ENCODE measurements at regions not wholly inside any gene's neighbourhood (a gene's known extent, or its start where the extent isn't known, plus 50 kb on each side); places are given as distances from the start of the nearest gene placed in this dataset.

DNA sequence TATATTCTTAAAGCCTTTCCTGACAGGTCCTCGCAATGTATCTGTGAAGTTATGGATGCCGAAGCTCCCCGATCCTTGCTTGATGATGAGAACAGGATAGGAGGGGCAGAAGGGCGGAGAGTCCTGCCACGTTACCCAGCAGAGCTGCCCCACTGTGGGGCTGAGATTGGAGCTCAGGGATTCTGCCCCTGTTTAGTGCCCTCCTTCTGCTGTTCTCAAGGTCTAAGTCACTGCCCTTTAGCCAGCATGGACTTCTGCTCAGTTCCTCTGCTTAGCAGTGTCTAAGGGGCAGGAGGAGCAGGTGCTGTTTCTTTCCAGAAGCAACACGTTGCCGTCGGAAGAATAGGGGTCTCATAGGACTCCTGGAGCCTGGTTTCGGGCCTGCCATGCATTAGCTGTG is 164.2 kb upstream of the B3GAT1 start:
- ATAC-seq, result no peak
- intact Hi-C loops (cut with DNase I), result no loop called here
- no peak for DNase-seq (ENCODE audit: low spot score)

DNA sequence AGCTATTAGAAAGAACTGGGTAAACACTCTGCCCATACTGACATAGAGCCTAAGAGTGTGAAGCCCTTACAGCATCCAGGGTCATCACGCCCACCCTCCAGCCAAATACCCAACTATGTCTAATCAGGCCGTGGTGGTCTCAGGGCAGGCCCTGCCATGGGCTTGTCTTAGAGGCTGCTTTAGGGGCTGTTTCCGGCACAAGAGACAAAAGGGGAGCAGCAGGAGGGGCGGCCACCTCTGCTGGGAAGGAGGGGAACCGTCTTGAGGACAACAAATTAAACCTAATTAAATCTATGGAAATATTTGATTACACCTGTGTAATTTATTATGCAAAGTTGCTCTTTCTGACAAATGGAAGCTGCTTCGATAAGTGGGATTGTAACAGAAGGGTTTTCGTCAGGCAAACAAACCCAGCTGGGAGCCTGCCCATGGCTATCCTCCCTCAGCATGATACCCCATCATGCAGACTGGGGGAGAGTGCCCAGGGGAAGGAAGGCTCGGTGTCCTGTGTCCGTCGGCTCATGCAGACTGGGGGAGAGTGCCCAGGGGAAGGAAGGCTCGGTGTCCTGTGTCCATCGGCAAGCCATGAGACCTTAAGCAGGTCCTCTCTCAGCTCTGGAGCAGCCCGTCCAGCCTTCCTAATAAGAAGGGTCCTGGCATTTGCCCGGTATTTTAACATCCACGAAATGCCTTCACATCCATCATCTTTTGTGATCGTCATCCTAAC is 163.6 kb upstream of the B3GAT1 start:
- DNase-seq (ENCODE audit: low spot score), result no peak
- intact Hi-C loops (cut with DNase I), result no loop called here
- no peak for ATAC-seq

DNA sequence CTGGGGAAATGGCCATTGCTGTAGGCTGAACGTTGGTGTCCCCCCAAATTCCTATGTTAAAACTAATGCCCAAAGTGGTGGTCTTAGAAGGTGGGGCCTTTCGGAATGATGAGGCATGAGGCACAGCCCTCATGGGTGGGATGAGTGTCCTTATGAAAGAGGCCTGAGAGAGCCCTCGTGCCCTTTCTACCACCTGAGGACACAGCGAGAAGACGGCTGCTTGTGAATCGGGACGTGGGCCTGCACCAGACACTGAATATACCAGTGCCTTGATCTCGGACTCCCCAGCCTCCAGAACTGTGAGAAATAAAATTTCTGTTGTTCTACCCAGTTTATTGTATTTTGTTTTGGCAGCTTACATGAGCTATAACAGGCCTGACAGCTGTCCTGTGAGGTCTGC is 162.9 kb upstream of the B3GAT1 start:
- intact Hi-C loops (cut with DNase I), result no loop called here
- DNase-seq (ENCODE audit: low spot score) (no peak), ATAC-seq (no peak)

DNA sequence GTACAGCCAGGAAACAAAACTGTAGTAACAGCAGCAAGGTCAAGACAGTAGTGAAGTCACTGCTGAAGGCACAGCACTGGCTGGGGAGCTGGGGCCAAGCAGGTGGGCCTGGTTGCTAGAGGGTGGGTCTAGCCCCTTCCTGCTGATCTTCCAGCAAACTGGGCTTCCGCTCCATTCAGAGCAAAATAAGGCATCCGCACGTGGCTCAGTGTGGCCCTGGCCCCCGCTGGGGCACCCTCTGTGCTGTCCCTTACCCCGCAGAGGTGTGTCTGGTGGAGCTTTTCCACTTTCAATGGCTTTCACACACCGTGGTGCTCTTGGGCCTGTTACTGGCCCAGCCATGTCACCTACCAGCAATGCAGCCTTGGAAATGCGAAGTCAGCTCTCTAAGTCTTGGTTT is 162.4 kb upstream of the B3GAT1 start:
- intact Hi-C loops (cut with DNase I), result no loop called here
- DNase-seq (ENCODE audit: low spot score) (no peak), ATAC-seq (no peak)

DNA sequence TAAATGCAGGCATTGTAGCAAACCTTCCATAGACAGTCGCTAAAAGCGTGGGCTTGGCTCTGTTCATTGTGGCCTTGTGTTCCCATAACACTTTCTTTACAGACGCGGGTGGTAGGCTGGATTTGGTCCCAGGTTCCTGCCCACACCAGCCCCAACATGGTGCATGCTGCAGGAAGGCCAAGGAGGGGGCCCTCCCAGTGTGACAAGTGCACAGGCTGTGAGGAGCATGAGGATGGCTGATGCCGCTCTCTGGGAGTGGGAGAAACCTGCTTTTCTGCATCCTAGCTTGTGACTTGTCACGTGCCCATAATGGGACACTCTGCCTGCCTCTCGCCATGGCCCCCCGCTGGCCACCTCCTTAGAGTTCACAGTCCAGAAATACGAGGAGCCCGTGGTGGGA is 161.8 kb upstream of the B3GAT1 start:
- intact Hi-C loops (cut with DNase I), result no loop called here
- ATAC-seq, result peak; percentile 79
- no peak for DNase-seq (ENCODE audit: low spot score)

DNA sequence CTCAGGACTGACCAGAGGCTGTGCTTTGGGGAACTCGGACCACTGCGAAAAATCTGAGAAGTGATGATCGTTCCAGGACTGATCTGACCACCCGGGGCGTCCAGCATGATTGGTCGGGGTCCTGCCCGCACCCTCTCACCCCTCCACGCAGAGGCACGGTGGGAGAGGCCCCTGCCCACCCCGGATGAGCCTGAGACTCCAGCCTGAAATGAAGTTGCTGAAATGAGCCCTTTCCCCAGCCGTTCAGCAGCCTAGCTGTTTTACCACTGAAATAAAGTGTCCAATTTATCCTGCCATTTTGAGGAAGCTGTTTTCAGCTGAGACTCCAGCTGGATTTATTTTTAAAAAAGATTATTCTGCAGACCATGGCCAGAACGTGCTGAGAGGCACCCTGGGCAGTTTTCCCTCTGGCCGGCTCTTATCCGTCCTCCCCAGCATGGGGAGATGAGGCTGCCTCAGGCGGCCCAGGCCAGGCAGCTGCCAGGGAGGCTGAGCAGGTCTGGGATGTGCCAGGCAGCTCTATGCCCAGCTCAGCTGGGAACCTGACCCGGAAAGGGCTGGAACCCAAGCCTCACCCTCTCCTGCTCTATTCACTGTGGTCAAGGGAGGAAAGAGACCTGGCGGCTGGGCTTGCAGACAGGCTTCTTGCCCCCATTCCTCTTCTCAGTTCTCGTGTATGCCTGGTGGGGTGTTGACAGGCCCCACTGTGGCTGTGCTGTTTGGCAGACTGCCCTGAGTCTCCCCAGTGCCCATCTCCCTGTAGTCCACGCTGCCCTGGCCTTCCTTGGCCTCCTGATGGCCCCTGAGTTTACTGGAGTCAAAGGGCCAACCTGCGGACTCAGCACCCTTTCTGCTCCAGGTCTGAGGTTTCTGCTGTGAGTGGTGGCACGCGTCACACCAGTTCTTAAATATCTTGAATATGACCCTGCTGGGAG is 161.0 kb upstream of the B3GAT1 start:
- intact Hi-C loops (cut with DNase I), result no loop called here
- peak; percentile 33 for ATAC-seq
- no peak for DNase-seq (ENCODE audit: low spot score)

DNA sequence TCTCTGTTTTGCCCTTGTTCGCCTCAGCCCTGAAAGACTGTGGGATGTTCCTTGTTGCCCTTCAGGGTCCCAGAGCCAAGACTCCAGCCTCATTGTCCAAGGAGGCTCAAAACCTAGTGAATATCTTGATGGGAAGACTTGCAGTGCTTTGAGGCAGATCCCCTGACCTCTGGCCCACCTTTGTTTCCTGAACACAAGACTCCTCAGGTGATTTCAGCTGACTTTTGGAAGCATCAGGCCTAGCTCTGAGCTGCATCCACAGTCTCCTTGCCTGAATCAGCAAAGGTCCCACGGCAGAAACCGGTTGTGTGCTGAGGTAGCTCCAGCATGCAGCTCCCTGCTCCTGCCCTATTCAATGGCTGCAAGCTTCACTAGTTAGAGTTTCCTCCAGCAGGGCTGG is 159.3 kb upstream of the B3GAT1 start:
- no peak for DNase-seq (ENCODE audit: low spot score)
- intact Hi-C loops (cut with DNase I), result no loop called here
- ATAC-seq, result no peak

DNA sequence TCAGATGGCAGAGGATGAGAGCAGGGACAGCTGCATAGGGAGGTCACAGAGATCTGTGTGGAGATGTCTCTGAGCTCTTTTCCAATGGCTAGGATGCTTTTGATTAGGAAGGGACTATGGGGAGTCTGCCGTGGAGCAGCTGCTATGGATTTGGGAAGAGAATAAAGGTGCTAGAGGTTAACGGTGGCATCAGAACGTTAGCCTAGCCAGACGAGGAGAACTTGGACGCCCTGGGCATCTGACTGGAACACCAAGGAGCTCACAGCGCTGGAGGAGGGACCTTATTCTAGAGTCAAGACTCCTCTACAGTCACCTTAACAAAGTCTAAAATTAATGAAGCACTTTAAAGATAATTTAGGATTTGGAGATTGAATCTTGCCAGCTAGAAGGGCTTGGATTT is 157.2 kb upstream of the B3GAT1 start:
- intact Hi-C loops (cut with DNase I), result no loop called here
- ATAC-seq, result no peak
- DNase-seq (ENCODE audit: low spot score), result no peak

DNA sequence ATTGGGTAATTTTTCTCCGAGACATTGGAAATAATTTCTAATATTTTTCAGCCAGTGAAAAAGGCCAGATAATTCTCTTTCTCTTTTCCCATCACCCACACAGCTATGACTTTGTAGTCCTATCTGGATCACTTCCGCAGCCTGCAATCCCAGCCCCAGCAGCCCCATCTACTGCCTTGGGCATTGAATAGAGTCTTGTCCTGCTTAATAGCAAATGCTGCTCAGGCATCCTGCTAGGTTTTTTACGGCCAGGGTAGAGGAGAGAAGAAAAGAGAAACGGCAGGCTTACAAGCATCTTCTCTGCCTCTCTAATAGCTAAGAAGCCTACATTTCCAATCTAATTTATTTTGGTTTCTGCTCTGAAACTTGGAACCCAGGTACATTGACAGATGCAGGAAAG is 154.3 kb upstream of the B3GAT1 start:
- intact Hi-C loops (cut with DNase I), result no loop called here
- DNase-seq (ENCODE audit: low spot score), result peak; percentile 30
- no peak for ATAC-seq

DNA sequence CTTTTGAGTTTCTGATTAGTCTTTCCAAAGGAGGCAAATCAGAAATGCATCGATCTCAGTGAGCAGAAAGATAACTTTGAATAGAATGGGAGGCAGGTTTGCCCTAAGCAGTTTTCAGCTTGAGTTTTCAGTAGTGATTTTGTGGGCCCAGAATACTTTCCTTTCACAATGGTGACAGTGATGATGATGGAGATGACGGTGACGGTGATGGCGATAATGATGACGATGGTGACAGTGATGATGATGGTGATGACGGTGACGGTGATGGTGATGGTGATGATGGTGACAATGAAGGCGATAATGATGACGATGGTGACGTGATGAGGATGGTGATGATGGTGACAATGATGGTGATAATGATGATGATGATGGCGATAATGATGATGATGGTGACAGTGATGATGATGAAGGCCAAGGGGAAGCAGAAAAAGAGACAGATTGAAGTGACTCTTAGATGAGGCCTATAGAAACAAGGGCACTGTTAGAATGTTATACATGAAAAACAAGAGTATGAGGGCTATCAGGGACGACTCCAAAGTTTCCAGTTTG is 153.4 kb upstream of the B3GAT1 start:
- DNase-seq (ENCODE audit: low spot score) (no peak), ATAC-seq (no peak)
- intact Hi-C loops (cut with DNase I), result no loop called here

DNA sequence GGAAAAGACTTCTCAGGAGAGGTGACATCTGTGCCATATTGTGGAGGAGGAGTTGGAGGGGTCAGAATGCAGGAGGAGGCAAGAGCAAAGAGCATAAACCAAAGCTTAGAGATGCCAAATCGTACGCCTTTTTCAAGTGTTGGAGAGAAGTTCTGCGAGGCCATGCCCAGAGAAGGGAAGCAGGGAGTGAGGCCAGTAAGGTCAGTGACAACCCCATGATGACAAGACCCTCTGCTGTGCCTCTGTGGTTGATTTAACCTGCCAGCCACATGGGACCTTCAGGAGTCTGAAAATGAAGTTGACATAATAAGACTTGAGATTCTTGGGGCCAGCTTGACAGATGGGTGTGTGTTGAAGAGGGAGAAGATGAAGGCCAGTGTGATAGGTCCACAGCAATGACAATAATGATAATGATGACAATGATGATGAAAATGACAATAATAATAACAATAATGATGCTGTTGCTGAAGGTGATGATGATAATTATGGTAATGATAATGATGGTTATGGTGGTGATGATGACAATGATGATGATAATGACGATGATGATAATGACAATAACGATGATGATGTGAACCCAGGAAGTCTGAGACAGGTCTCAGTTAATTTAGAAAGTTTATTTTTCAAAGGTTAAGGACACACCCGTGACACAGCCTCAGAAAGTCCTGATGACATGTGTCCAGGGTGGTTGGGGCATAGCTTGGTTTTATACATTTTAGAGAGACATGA is 152.6 kb upstream of the B3GAT1 start:
- intact Hi-C loops (cut with DNase I), result no loop called here
- no peak for ATAC-seq
- no peak for DNase-seq (ENCODE audit: low spot score)

DNA sequence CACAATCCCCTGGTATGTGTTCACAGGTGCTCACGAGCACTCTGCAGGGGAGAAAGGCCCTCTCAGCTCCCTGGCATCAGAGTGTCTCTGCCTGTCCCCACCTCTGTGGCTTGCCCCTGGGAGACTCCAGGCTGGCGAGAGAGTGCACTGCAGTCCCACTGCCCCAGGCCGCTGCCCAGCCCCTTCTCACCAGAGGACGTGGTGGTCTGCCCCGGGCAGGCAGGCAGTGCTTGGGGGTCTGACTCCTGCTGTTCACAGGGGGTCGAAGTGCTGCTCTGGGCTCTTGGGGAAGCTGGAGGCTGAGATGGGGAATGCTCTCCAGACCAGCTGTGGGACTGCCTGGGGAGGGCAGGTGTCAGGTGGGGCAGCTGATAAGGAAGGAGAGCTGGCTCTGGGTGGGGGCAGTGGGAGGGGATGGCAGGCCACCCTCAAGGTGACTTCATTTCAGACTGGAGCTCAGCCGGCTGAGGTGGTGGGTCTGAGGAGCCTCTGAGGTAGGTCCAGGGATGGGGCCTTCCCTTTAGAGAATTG is 151.0 kb upstream of the B3GAT1 start:
- DNase-seq (ENCODE audit: low spot score) (peak; percentile 53), ATAC-seq (no peak)
- intact Hi-C loops (cut with DNase I), result no loop called here

DNA sequence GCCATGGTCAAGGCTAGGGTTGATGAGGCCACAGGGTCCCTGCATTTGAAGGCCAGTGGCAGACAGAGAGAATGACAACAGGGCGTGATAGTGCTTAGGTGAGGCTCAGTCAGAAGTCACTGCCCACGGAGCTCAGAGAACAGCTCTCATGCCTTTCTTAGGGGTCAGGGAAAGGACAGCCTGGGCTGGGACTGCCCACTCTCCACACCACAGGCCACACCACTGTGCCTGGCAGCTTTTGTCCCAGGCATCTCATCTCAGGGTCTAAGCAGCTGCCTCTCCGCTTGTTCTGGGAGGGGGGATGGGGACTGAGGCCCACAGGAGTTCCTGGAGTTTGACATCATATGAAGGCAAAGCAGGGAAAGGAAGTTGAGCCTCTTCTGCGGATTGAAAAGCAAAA is 150.2 kb upstream of the B3GAT1 start:
- intact Hi-C loops (cut with DNase I), result no loop called here
- ATAC-seq (no peak), DNase-seq (ENCODE audit: low spot score) (peak; percentile 50)

DNA sequence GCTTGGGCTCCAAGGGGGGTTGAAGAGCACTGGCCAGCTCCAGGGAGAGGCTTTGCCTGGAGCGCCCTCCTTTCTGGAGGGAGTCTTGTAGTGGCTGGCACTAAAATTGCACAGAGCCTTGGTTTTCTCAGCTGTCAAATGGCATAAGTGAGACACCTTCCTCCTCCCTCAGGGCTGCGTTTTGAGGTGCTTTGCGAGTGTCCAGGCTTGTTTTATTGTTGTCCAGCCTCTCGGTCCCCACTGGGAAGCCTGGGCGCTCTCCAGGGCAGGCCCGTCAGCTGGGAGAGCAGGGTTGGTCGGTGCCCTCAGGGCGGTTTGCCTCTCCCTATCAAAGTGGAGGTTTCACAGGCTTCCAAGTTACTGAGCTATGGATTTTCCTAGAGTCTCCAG is 149.3 kb upstream of the B3GAT1 start:
- ATAC-seq (no peak), DNase-seq (ENCODE audit: low spot score) (peak; percentile 45)
- intact Hi-C loops (cut with DNase I), result no loop called here

DNA sequence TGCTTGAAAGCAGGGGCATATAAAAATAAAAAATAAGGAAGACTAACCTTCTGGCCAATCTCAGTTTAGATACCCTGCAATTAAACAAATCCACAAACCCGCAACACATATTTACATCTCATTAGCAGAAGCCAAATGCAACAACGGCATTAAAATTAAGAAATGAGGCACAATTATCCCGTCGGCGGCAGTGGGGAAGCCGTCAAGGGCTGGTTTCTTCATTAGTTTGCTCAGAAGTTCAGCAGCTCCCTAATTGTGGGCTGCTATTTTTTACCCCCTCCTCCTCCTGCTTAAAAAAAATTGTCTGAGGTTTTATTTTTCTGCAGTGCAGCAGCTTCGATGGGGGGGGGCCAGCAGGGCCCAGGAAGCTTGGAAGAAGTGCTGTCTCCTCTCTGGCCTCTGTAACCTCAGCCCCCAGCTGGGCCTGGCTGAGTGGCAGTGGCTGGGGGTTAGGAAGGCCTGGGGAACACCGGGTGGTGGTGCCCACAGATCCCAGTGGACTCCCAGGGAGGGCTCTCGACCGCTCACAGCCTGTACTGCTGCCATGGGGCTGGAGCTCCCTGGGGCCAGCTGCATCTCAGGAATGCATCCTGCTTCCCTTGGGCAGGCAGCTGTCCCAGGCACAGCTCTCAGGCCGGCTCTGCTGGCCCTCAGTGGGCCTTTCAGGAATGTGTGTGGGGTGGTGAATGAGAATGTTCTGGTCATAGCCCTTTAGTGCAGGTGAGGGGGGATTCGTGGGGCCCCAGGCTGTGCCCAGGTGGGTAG is 148.7 kb upstream of the B3GAT1 start:
- intact Hi-C loops (cut with DNase I), result no loop called here
- DNase-seq (ENCODE audit: low spot score) (peak; percentile 47), ATAC-seq (no peak)

DNA sequence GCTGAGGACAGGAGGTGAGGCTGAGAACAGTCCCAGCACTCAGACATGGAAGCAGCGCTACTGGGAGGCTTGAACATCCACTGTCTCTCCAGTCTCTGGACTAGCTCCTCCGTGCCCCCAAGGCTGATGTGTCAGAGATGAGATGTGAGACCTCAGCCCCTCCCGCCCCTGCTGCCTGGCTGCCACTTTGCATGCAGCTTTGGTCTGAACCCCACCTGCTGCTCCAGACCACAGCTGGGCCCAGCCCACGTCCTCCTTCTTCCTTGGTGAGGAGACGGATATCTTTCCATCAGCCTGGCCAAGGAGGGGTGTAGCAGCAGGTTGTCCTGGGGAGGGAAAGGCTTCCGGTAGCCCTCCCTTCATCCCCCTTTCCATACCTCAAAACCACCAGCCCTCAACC is 148.0 kb upstream of the B3GAT1 start:
- ATAC-seq, result no peak
- peak; percentile 50 for DNase-seq (ENCODE audit: low spot score)
- intact Hi-C loops (cut with DNase I), result no loop called here

DNA sequence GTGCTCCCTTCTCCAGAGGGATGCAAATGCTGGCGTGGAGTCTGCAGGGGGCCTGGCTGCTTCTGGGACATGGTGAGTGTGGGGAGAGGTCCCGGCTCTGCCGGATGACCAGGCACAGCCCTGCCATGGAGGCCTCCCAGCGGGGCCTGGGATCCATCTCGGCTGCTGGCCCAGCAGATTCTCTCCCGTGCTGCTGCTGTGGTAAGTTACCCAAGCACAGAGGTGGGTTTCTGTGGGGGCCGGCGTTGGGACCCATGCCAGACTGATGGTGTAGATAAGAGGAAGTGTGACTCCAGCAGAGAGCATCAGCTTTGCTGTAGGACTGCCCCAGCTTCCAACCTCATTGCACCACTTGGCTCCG is 147.5 kb upstream of the B3GAT1 start:
- intact Hi-C loops (cut with DNase I), result no loop called here
- peak; percentile 34 for DNase-seq (ENCODE audit: low spot score)
- no peak for ATAC-seq

DNA sequence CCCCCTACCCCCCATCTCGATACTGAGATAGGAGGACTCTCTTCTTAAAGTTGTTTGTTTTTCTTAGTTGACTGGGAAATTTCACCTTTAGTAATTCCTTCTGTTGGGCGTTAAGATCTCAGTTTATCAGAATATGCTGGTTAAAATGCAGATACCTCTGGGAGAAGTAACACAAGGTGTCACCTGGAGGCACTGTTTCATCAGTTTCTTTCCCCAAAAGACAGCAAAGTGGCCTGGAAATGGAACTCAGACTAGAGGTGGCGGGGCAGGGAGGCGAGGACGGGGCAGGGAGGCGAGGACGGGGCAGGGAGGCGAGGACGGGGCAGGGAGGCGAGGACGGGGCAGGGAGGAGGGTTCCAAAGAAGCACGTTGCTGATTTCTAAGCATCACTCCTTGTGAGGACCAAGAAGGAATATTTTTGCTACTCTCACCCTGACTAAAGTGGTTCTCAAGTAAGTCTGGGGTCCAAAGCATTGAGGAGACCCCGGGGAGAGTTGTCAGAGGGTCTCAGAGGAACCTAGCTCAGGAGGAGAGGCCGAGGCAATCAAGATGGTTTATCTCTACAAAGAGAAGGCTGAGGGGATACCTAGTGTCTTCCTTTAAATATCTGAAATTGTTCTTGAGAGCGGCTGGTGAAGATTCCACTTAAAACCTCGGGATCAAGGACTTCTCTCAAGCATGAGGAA is 147.0 kb upstream of the B3GAT1 start:
- ATAC-seq, result no peak
- no peak for DNase-seq (ENCODE audit: low spot score)
- intact Hi-C loops (cut with DNase I), result no loop called here

All from sciatic nerve (tissue), 2 donors.